H1 (cell line): ENCODE measurements at regions not wholly inside any gene's neighbourhood (a gene's known extent, or its start where the extent isn't known, plus 50 kb on each side); places are given as distances from the start of the nearest gene placed in this dataset.

Experiments
- HDAC2 ChIP-seq, 2 experiments: fragments of 300-600 bp in 1 of 2; sonication (generic) in 1 of 2; IDR thresholded peaks; 2 replicates each; pipeline ENCODE4 v1.6.1; 2011 to 2012; ENCODE audit warnings: low read depth in 2 of 2, low read length in 2 of 2, mild to moderate bottlenecking in 2 of 2, moderate library complexity in 2 of 2, borderline replicate concordance in 1 of 2, inconsistent platforms in 1 of 2

- no peak for TF ChIP-seq HDAC2 (IDR thresholded peaks at IDR 0.05; ENCODE audit: borderline replicate concordance in 1 of 2, low read depth in 2 of 2, low read length in 2 of 2)
These were observed 110.0 kb upstream of the SPON1 start (continued) for GRCh38 chr11:13852481-13852880.
